ENCODE measurements at regions not wholly inside any gene's neighbourhood (a gene's known extent, or its start where the extent isn't known, plus 50 kb on each side); places are given as distances from the start of the nearest gene placed in this dataset.

- no peak for TF ChIP-seq CTCF (IDR thresholded peaks at IDR 0.05; ENCODE audit: low read depth, low read length)
- no peak for TF ChIP-seq EZH2phosphoT487 (IDR thresholded peaks at IDR 0.05; ENCODE audit: low read depth)
Measured at GRCh38 chr17:52841971-52842370, 683.5 kb upstream of the CA10 start.
